SIG-M5 treated with dmso at 0.1 percent for 504 hours (cell line): ENCODE measurements at regions not wholly inside any gene's neighbourhood (a gene's known extent, or its start where the extent isn't known, plus 50 kb on each side); places are given as distances from the start of the nearest gene placed in this dataset.

ENCODE experiments used
- DNase-seq: peaks from one replicate; lab custom pipeline; 2025; ENCODE audit not compliant: unreplicated experiment; lab: John Stamatoyannopoulos, UW

DNA sequence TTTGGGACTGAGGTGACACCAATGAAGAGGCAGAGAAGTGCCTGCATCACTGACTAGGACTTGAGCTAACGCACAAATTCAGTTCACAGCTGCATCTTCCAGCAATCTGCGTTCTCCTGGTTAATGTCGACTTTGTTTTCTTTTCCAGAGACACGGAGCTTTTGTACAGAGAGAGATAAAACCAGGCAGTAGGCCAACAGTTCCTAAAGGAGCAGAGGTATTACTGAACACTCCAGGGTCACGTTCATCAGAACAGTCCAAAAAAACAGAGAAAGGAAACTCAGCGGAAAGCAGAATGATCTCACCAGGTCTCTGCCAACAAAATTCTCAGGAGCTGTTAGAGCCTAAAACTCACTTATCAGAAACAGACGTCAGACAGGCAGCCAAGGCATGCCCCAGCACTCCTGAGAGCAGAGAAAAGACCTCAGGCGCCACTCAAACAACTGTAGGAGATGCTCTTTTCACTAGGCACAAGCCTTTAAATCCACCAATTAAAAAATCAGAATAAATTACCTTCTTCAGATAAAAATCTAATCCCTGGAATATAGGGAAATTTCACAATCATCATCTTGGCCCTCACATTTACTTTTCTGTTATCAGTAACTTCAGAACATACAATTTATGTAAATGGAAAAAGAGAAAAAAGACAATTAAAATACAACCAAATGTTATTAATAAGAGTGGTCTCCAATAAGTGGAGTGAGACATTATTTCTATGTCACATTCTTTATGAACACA lies 95.9 kb upstream of the SPTBN1 start:
- no peak for DNase-seq

- DNase-seq: no peak
Measured at GRCh38 chr2:54364409-54364808, 91.7 kb upstream of the SPTBN1 start.

GRCh38 chr2:54365661-54366060 lies 90.5 kb upstream of the SPTBN1 start:
- DNase-seq: no peak

DNA sequence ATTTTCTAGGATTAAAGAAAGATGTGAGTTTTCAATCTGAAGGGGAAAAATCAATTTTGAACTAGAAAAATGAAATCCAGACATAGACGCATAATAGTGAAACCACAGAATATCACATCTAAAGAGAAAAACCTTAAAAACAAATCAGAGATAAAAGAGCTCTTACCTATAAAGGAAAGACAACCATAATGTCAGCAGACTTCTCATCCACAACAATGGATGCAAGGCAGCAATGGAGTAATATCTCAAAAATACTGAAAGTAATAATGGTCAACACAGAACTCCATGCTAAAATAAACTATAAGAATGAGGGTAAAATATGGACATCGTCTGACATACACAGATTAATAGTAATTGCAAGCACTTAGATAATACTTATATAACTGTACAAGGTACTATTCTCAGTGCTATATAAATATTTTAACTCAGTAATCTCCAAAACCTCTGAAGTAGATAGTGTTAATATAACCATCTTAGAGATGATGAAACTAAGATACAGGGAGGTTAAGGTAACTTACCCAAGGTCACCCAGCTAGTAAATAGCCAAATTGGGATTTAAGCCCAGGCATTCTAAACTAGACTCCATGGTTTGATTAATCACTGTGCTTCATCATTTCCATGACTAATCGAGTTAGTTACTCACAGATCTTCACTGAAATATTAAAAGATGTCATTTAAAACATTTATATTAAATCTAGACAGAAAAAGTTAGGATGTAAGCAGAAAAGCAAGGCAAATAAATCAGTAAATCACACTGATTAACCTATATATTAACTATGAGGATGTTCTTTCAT lies 89.4 kb upstream of the SPTBN1 start:
- no peak for DNase-seq

- no peak for DNase-seq
Measured at GRCh38 chr2:54370405-54371104, 85.6 kb upstream of the SPTBN1 start.

DNA sequence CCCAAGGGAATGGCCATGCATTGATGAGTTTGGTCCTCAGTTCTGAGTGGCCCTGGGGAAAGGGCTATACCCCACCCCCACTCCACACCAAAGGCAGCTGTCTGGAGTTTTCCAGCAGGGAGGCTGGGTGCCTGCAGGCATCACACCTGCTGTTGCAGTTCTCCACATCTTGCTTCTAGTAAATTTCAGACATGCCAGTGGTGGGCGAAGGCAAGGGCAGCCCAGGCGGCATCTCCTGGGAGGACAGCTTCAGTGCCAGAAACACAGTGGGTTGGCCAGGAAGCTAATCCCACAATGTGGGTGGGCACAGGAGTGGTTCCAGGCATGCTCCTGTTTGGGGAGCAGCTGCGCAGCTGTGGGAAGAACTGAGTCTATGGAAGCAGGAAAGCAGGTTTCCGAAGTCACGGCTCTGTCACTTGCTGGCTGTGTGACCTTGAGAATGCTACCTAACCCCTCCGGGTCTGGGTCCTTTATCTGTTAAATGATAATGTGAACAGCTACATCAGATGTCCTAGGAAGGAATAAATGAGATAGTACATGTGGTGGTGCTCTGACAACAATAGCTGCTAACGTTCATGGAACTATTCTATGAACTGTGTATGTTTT lies 84.6 kb upstream of the SPTBN1 start:
- no peak for DNase-seq

DNA sequence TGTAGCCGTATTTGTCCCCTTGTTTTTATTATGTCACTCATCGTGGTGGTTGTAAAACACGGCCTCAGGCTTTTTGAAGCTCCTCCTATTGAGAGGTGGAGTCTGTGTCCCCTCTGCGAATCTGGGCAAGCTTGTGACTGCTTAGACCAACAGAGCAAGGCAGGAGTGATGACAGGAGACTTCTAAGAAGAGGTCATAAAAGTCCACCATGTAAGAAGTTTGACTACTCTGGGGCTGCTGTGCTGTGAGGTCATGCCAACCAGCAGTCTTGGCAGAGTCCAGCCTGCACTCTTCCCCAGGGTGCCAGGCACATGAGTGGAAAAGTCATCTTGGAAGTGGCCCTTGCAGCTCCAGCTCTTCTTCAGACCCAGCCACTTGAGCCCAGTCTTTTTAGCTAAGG lies 83.8 kb upstream of the SPTBN1 start:
- DNase-seq: no peak

- no peak for DNase-seq
Measured at GRCh38 chr2:54373855-54374254, 82.3 kb upstream of the SPTBN1 start.

DNA sequence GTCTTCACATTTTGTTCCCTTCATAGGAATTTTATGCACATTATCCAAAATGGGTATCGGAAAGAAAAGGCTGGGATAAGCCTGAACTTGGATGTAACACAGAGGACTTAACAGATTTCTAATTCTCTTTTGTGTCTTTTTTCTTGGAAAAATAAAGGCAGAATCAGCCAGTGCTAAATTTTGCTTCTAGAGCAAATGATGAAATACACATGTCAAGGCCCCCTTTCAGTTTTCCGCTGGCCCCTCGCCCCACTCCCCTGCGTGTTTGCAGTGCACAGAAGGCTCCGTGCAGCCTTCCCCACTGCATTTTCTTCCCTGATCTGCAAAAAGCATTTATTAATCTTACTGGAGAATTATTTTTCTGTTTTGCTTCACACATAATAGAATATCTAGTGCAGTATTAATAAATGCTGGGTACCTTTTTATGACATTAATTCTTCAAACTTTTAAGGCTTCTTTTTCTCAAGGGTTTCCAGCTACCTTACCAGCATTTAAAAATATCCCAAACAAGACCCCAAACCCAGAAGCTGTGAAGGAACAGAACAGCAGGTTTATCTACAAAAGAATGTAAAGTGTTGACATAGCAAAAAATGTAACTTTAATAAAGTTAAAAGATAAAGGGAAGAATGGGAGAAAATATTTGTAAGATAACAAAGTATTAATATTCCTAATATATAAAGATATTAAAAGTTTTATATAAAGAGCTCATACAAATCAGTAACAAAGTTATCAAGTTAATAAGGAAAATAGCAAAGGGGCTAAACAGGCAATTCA lies 81.3 kb upstream of the SPTBN1 start:
- DNase-seq: no peak

- no peak for DNase-seq
Measured at GRCh38 chr2:54377451-54377850, 78.7 kb upstream of the SPTBN1 start.

- DNase-seq: no peak
Measured at GRCh38 chr2:54377901-54378493, 78.1 kb upstream of the SPTBN1 start.

- no peak for DNase-seq
Measured at GRCh38 chr2:54380670-54381069, 75.5 kb upstream of the SPTBN1 start.

DNA sequence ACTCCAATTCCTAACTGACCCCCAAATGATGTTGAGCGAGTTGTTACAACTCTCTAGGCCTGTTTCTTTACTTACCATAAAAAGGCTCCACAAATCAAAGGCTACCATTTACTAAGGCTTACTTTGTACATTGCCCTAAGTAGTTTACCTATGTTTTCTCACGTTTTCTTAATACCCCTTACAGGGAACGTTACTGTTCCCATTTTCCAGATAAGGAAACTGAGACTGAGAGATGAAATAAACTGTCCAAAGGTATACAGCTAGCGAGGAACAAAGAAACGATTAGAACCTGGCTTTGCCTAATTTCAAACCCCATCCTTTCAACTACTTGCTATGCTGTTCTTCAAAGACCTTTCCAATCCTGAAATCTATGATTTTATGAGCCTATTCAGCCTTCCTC lies 74.8 kb upstream of the SPTBN1 start:
- DNase-seq: no peak

DNA sequence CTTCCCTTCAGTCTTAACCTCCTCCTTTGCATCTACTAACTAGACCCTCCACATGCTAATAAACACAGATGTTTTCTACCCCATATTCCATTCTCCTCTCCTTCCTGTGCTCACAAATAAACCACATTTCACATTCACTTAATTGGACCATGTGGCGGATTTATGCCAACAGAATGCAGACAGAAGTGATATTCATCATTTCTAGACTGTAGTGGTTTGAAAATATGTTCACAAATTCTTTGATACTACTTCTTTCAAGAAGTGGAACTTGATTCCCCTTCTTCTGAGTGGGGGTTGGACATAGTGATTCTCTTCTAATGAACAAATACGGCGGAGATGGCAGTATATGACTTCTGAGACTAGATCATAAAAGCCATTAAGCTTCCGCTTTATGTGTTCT lies 73.5 kb upstream of the SPTBN1 start:
- DNase-seq: no peak

GRCh38 chr2:54384301-54385203 lies 71.6 kb upstream of the SPTBN1 start:
- DNase-seq: no peak

- DNase-seq: no peak
Measured at GRCh38 chr2:54385271-54385670, 70.9 kb upstream of the SPTBN1 start.

GRCh38 chr2:54386585-54386984 lies 69.5 kb upstream of the SPTBN1 start:
- no peak for DNase-seq

DNA sequence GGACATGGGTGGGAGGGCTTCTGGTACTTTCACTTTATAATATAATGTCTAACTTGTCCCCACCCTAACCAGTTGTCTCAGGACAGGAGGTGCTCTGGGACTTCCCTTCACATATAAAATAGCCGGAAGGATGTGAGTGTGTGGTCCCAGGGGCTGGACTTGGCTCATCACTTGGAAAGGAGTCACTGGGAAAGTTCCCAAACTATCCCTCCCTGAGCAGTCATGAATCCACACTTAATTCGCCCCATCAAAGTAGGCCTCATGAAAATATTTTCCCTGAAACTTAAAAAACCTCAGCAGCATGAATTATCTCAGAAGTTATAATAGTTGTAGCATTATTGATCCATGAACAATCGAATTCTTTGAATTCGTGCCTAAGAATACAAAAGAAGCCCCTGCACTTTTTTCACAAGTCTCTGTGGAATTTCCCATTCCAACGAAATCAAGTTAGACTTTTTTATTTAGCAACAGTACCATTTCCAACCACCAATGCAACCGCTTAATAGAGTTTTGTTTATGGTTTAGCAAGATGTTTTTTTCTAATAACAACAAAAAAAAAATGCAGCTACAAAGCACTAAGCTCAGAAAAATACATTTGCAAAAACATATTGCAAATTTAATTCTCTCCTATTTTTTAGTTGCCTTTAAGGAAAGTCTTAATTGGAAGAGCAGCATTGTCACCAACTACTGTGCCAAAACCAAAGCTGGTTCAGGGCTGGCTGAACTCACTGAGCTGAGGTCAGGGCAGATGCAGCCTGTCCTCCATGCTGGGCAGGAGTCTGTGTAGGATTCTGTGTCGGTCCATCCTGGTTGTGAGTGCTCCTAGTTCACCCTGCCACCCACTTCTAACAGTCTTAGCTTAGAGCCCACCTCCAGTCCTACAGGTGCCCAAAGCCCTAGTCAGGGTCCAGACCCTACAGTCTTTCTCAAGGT lies 68.8 kb upstream of the SPTBN1 start:
- DNase-seq: no peak
